Uterus (tissue), 2 donors: ENCODE measurements at regions not wholly inside any gene's neighbourhood (a gene's known extent, or its start where the extent isn't known, plus 50 kb on each side); places are given as distances from the start of the nearest gene placed in this dataset.

Experiments
- CTCF ChIP-seq, 4 experiments: fragments of 200-600 bp in 2 of 4; fragments of 450-650 bp in 2 of 4; sonication (generic) in 2 of 4; IDR thresholded peaks; one replicate each; pipeline ENCODE4 v1.5.1; 2016 to 2019; ENCODE audit warnings: antibody characterized with exemption in 4 of 4, mild to moderate bottlenecking in 2 of 4, moderate library complexity in 1 of 4
- POLR2A ChIP-seq, 2 donors: fragments of 450-650 bp; IDR thresholded peaks; one replicate each; pipeline ENCODE4 v1.6.1; 2016; ENCODE audit warnings: antibody characterized with exemption in 2 of 2, mild to moderate bottlenecking in 1 of 2, moderate library complexity in 1 of 2

DNA sequence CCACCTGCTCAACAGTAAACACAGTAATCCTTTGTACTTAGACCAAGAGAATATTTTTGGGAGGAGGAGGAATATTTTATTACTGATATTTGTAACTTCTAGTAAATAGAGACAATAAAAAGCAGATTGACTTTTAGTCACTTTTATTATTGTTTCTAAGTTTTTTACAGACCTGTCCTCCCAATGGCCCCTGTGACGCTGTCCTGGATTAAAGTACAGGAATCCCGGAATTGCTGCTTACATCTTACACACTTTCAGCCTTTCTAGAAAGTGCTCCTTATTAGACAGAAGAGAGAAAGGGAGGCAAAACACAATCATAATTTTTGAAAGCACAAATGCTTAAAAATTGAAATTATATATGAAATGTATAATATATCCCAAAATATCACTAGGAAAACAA is 86.4 kb upstream of the PRKG1 start:
- TF ChIP-seq POLR2A (IDR thresholded peaks at IDR 0.05), result no peak
- TF ChIP-seq CTCF (IDR thresholded peaks at IDR 0.05), result no peak
